G401.6 (cell line): ENCODE measurements at regions not wholly inside any gene's neighbourhood (a gene's known extent, or its start where the extent isn't known, plus 50 kb on each side); places are given as distances from the start of the nearest gene placed in this dataset.

ENCODE experiments used
- FAIRE-seq: peaks from 2 replicates; lab custom pipeline; 2012; peaks lifted over from hg19 to GRCh38; lab: Jason Lieb, UNC

- FAIRE-seq = no peak
Measured at GRCh38 chr4:30783751-30784150, 63.6 kb downstream of the PCDH7 start.

- FAIRE-seq = no peak
Measured at GRCh38 chr4:30789219-30789671, 69.1 kb downstream of the PCDH7 start.

GRCh38 chr4:30790123-30790522 lies 70.0 kb downstream of the PCDH7 start:
- FAIRE-seq = no peak

GRCh38 chr4:30790998-30791397 lies 70.8 kb downstream of the PCDH7 start:
- FAIRE-seq = no peak

- no peak for FAIRE-seq
Measured at GRCh38 chr4:30792601-30793000, 72.4 kb downstream of the PCDH7 start.

- no peak for FAIRE-seq
Measured at GRCh38 chr4:30801876-30802275, 81.7 kb downstream of the PCDH7 start.

- FAIRE-seq = no peak
Measured at GRCh38 chr4:30802622-30803323, 82.6 kb downstream of the PCDH7 start.

- no peak for FAIRE-seq
Measured at GRCh38 chr4:30808276-30808675, 88.1 kb downstream of the PCDH7 start.

GRCh38 chr4:30811296-30811695 lies 91.1 kb downstream of the PCDH7 start:
- FAIRE-seq = no peak

GRCh38 chr4:30815685-30816084 lies 95.5 kb downstream of the PCDH7 start:
- FAIRE-seq = no peak

- no peak for FAIRE-seq
Measured at GRCh38 chr4:30817447-30817846, 97.3 kb downstream of the PCDH7 start.

GRCh38 chr4:30818541-30818940 lies 98.4 kb downstream of the PCDH7 start:
- FAIRE-seq = no peak

- FAIRE-seq = no peak
Measured at GRCh38 chr4:30821275-30821674, 101.1 kb downstream of the PCDH7 start.

- no peak for FAIRE-seq
Measured at GRCh38 chr4:30821859-30822612, 101.9 kb downstream of the PCDH7 start.

- no peak for FAIRE-seq
Measured at GRCh38 chr4:30822911-30823551, 102.9 kb downstream of the PCDH7 start.

- no peak for FAIRE-seq
Measured at GRCh38 chr4:30825008-30825770, 105.0 kb downstream of the PCDH7 start.

GRCh38 chr4:30828264-30828926 lies 108.2 kb downstream of the PCDH7 start:
- no peak for FAIRE-seq

GRCh38 chr4:30832639-30833038 lies 112.5 kb downstream of the PCDH7 start:
- FAIRE-seq = no peak

- no peak for FAIRE-seq
Measured at GRCh38 chr4:30833206-30833605, 113.0 kb downstream of the PCDH7 start.

GRCh38 chr4:30835044-30835443 lies 114.9 kb downstream of the PCDH7 start:
- FAIRE-seq = no peak

GRCh38 chr4:30836231-30836630 lies 116.1 kb downstream of the PCDH7 start:
- no peak for FAIRE-seq

GRCh38 chr4:30837131-30837539 lies 117.0 kb downstream of the PCDH7 start:
- no peak for FAIRE-seq
